Neural cell (in vitro differentiated cells): ENCODE measurements at regions not wholly inside any gene's neighbourhood (a gene's known extent, or its start where the extent isn't known, plus 50 kb on each side); places are given as distances from the start of the nearest gene placed in this dataset.

Source experiments
- H2AFZ ChIP-seq: fragments of 200-600, 300-800 bp; sonication (generic), shearing (Covaris generic); 2 replicates; pipeline ENCODE4 v1.6.0; 2014; ENCODE audit warnings: low read depth, mild to moderate bottlenecking, antibody characterized with exemption, low read length, moderate library complexity
- H3F3A ChIP-seq: fragments of 200-600 bp; shearing (Covaris generic); 2 replicates; pipeline ENCODE4 v1.6.1; 2016; ENCODE audit warnings: mild to moderate bottlenecking, moderate library complexity, mixed read lengths, antibody characterized with exemption, low read length; ENCODE audit not compliant: insufficient read depth, poor library complexity, severe bottlenecking
- H3K27ac ChIP-seq: fragments of 200-600, 300-800 bp; sonication (generic), shearing (Covaris generic); 2 replicates; pipeline ENCODE4 v1.5.1; 2014; ENCODE audit warnings: mild to moderate bottlenecking, low read length, moderate library complexity
- H3K27me3 ChIP-seq: fragments of 300-800, 200-600 bp; sonication (generic), shearing (Covaris generic); 2 replicates; pipeline ENCODE4 v1.6.0; 2014; ENCODE audit warnings: mild to moderate bottlenecking, low read depth, low read length, moderate library complexity; ENCODE audit not compliant: insufficient read depth
- H3K36me3 ChIP-seq: fragments of 300-800, 200-600 bp; sonication (generic), shearing (Covaris generic); 2 replicates; pipeline ENCODE4 v1.5.1; 2014; ENCODE audit warnings: mild to moderate bottlenecking, antibody characterized with exemption, low read length, moderate library complexity; ENCODE audit not compliant: insufficient read depth
- H3K4me2 ChIP-seq: fragments of 300-800, 200-600 bp; sonication (generic), shearing (Covaris generic); 2 replicates; pipeline ENCODE4 v1.6.0; 2014; ENCODE audit warnings: mild to moderate bottlenecking, low read length
- H3K4me3 ChIP-seq: fragments of 300-800, 200-600 bp; sonication (generic), shearing (Covaris generic); 2 replicates; pipeline ENCODE4 v1.5.1; 2014; ENCODE audit warnings: mild to moderate bottlenecking, low read length, moderate library complexity
- H3K79me2 ChIP-seq: fragments of 200-600 bp; shearing (Covaris generic); replicated peaks from 2 replicates; pipeline ENCODE4 v1.6.0; 2014; ENCODE audit warnings: mild to moderate bottlenecking, low read length, moderate library complexity; ENCODE audit not compliant: insufficient read depth
- H3K9ac ChIP-seq: fragments of 300-800, 200-600 bp; sonication (generic), shearing (Covaris generic); 2 replicates; pipeline ENCODE4 v1.6.1; 2016; ENCODE audit warnings: mild to moderate bottlenecking, low read length, mixed read lengths
- H3K9me2 ChIP-seq: fragments of 200-600 bp; shearing (Covaris generic); 2 replicates; pipeline ENCODE4 v1.6.1; 2016; ENCODE audit warnings: mild to moderate bottlenecking, low read length, mixed read lengths; ENCODE audit not compliant: insufficient read depth
- H3K9me3 ChIP-seq: fragments of 200-600, 300-800 bp; sonication (generic), shearing (Covaris generic); 2 replicates; pipeline ENCODE4 v1.6.1; 2016; ENCODE audit warnings: mild to moderate bottlenecking, mixed run types, low read length, moderate library complexity, mixed read lengths
- H4K20me1 ChIP-seq: fragments of 200-600 bp; shearing (Covaris generic); 2 replicates; pipeline ENCODE4 v1.6.1; 2016; ENCODE audit warnings: mild to moderate bottlenecking, mixed run types; ENCODE audit not compliant: insufficient read depth
- CTCF ChIP-seq: fragments of 450-650 bp; IDR thresholded peaks from 2 replicates; pipeline ENCODE4 v1.5.1; 2014; ENCODE audit warnings: antibody characterized with exemption, mild to moderate bottlenecking, moderate library complexity; ENCODE audit not compliant: poor library complexity, severe bottlenecking
- EP300 ChIP-seq: fragments of 450-650 bp; conservative IDR thresholded peaks from 2 replicates; pipeline ENCODE4 v1.6.1; 2014; ENCODE audit warnings: antibody characterized with exemption, mild to moderate bottlenecking, moderate library complexity; ENCODE audit not compliant: poor library complexity, severe bottlenecking
- EZH2 ChIP-seq: fragments of 200-600, 300-800 bp; shearing (Covaris generic), sonication (generic); IDR thresholded peaks from 2 replicates; pipeline ENCODE4 v1.6.1; 2014; ENCODE audit warnings: antibody characterized with exemption, low read length, borderline replicate concordance, mild to moderate bottlenecking; ENCODE audit not compliant: insufficient read depth, poor library complexity, severe bottlenecking
- MXI1 ChIP-seq: fragments of 450-650 bp; conservative IDR thresholded peaks from 2 replicates; pipeline ENCODE4 v1.6.1; 2014; ENCODE audit warnings: antibody characterized with exemption, mild to moderate bottlenecking; ENCODE audit not compliant: poor library complexity, severe bottlenecking
- POLR2AphosphoS5 ChIP-seq: IDR thresholded peaks from 2 replicates; pipeline ENCODE4 v1.6.1; 2012
- RAD21 ChIP-seq: fragments of 450-650 bp; conservative IDR thresholded peaks from 2 replicates; pipeline ENCODE4 v1.6.1; 2014; ENCODE audit warnings: antibody characterized with exemption, mild to moderate bottlenecking, moderate library complexity
- REST ChIP-seq: IDR thresholded peaks from 2 replicates; pipeline ENCODE4 v1.6.1; 2012; ENCODE audit warnings: borderline replicate concordance
- SMC3 ChIP-seq: fragments of 450-650 bp; conservative IDR thresholded peaks from 2 replicates; pipeline ENCODE4 v1.6.1; 2014; ENCODE audit warnings: antibody characterized with exemption, mild to moderate bottlenecking, moderate library complexity; ENCODE audit not compliant: poor library complexity
- TAF1 ChIP-seq: IDR thresholded peaks from 2 replicates; pipeline ENCODE4 v1.6.1; 2012; ENCODE audit warnings: low read depth

GRCh38 chr2:235394278-235394828 lies 99.5 kb upstream of the AGAP1 start:
- Histone ChIP-seq H3K9me3 (no peaks in the 10 kb centered on the region), H3K4me2 (no peak overlapping the region), H3K36me3 (no peaks in the 10 kb centered on the region), H3K27ac (no peak overlapping the region), H3K27me3 (no peaks in the 10 kb centered on the region), H3K9me2 (no peaks in the 10 kb centered on the region), H3K4me3 (no peak overlapping the region), H3K79me2 (no peaks in the 10 kb centered on the region), H3F3A (no peaks in the 10 kb centered on the region), H3K9ac (no peak overlapping the region), H2AFZ (no peak overlapping the region), H4K20me1 (no peaks in the 10 kb centered on the region)
- no peak for TF ChIP-seq MXI1
- TF ChIP-seq CTCF = no peak
- TF ChIP-seq EP300 = no peak
- TF ChIP-seq REST = no peak
- no peak for TF ChIP-seq POLR2AphosphoS5
- TF ChIP-seq TAF1 = no peak
- TF ChIP-seq SMC3 = no peak
- no peak for TF ChIP-seq RAD21
- TF ChIP-seq EZH2 = no peak

GRCh38 chr2:235396071-235396846 lies 97.6 kb upstream of the AGAP1 start:
- Histone ChIP-seq H3K79me2 (no peaks in the 10 kb centered on the region), H3K36me3 (no peaks in the 10 kb centered on the region), H3K4me2 (no peak overlapping the region), H3F3A (no peaks in the 10 kb centered on the region), H2AFZ (no peak overlapping the region), H3K9me2 (no peaks in the 10 kb centered on the region), H3K9ac (no peak overlapping the region), H4K20me1 (no peaks in the 10 kb centered on the region), H3K4me3 (no peak overlapping the region), H3K27me3 (no peaks in the 10 kb centered on the region), H3K9me3 (no peaks in the 10 kb centered on the region), H3K27ac (no peak overlapping the region)
- TF ChIP-seq SMC3 = no peak
